ENCODE measurements at regions not wholly inside any gene's neighbourhood (a gene's known extent, or its start where the extent isn't known, plus 50 kb on each side); places are given as distances from the start of the nearest gene placed in this dataset.

- no peak overlapping the region for H3K4me3 ChIP-seq (ENCODE audit: low read depth, low read length)
- TF ChIP-seq, protein P1, sequence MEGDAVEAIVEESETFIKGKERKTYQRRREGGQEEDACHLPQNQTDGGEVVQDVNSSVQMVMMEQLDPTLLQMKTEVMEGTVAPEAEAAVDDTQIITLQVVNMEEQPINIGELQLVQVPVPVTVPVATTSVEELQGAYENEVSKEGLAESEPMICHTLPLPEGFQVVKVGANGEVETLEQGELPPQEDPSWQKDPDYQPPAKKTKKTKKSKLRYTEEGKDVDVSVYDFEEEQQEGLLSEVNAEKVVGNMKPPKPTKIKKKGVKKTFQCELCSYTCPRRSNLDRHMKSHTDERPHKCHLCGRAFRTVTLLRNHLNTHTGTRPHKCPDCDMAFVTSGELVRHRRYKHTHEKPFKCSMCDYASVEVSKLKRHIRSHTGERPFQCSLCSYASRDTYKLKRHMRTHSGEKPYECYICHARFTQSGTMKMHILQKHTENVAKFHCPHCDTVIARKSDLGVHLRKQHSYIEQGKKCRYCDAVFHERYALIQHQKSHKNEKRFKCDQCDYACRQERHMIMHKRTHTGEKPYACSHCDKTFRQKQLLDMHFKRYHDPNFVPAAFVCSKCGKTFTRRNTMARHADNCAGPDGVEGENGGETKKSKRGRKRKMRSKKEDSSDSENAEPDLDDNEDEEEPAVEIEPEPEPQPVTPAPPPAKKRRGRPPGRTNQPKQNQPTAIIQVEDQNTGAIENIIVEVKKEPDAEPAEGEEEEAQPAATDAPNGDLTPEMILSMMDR (IDR thresholded peaks at IDR 0.05; ENCODE audit: low read depth, low read length): no peak
- no peak for TF ChIP-seq POLR2A (IDR thresholded peaks at IDR 0.05; ENCODE audit: extremely low read depth, insufficient read length)
- no peak for TF ChIP-seq MYC (IDR thresholded peaks at IDR 0.05; ENCODE audit: low read depth, low read length)
- TF ChIP-seq MAX (IDR thresholded peaks at IDR 0.05; ENCODE audit: low read depth, low read length): no peak
- no peak for DNase-seq (ENCODE audit: low read depth)
These were observed 98.2 kb downstream of the GGTLC2 start for GRCh38 chr22:22742641-22743040.

DNA sequence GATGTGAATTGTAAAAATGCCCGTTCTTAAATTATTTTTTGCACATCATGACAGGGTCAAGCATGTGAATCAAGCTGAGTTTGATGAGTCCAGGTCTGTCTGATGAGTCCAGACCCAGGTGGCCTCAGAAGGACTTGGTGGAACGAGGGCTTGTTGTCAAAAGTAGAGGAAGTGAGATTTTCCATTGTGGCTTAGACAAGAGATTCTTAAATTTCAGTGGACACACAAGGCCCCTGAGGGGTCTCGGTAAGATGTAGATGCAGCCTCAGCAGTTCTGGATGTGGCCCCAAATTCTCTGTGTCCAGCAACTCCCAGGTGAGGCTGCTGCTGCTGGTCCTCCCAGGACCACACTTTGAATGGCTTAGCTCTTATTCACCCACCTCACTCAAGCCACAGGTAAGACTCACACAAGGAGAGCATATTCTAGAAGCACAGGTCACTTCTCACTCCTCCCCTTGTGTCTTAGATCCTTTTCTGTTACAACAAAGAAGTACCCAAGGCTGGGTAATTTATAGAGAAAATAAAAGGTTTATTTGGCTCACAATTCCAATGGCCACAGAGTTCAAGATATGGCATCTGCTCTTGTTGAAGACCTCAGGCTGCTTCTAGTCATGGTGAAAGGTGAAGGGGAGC lies 98.8 kb downstream of the GGTLC2 start:
- no peak for DNase-seq (ENCODE audit: low read depth)

GRCh38 chr22:22744412-22745224 lies 100.2 kb downstream of the GGTLC2 start:
- TF ChIP-seq MAX (IDR thresholded peaks at IDR 0.05; ENCODE audit: low read depth, low read length) (no peak), MYC (IDR thresholded peaks at IDR 0.05; ENCODE audit: low read depth, low read length) (no peak), POLR2A (IDR thresholded peaks at IDR 0.05; ENCODE audit: extremely low read depth, insufficient read length) (no peak)
- TF ChIP-seq, protein P1 (IDR thresholded peaks at IDR 0.05; ENCODE audit: low read depth, low read length): no peak
- no peak overlapping the region for H3K4me3 ChIP-seq (ENCODE audit: low read depth, low read length)
- DNase-seq (ENCODE audit: low read depth): no peak

More for the DNA sequence above, 98.8 kb downstream of the GGTLC2 start:
- no peak overlapping the region for H3K4me3 ChIP-seq (ENCODE audit: low read depth, low read length)
- TF ChIP-seq MYC (IDR thresholded peaks at IDR 0.05; ENCODE audit: low read depth, low read length) (no peak), MAX (IDR thresholded peaks at IDR 0.05; ENCODE audit: low read depth, low read length) (no peak), POLR2A (IDR thresholded peaks at IDR 0.05; ENCODE audit: extremely low read depth, insufficient read length) (no peak)
- TF ChIP-seq, protein P1 (IDR thresholded peaks at IDR 0.05; ENCODE audit: low read depth, low read length): no peak

- DNase-seq (ENCODE audit: low read depth): peak; percentile 45
- H3K4me3 ChIP-seq (ENCODE audit: low read depth, low read length): no peak overlapping the region
- TF ChIP-seq, protein P1 (IDR thresholded peaks at IDR 0.05; ENCODE audit: low read depth, low read length): peak; percentile 87
- TF ChIP-seq MAX (IDR thresholded peaks at IDR 0.05; ENCODE audit: low read depth, low read length): no peak
- TF ChIP-seq POLR2A (IDR thresholded peaks at IDR 0.05; ENCODE audit: extremely low read depth, insufficient read length): no peak
These were observed 101.0 kb downstream of the GGTLC2 start for GRCh38 chr22:22745225-22746060.

DNA sequence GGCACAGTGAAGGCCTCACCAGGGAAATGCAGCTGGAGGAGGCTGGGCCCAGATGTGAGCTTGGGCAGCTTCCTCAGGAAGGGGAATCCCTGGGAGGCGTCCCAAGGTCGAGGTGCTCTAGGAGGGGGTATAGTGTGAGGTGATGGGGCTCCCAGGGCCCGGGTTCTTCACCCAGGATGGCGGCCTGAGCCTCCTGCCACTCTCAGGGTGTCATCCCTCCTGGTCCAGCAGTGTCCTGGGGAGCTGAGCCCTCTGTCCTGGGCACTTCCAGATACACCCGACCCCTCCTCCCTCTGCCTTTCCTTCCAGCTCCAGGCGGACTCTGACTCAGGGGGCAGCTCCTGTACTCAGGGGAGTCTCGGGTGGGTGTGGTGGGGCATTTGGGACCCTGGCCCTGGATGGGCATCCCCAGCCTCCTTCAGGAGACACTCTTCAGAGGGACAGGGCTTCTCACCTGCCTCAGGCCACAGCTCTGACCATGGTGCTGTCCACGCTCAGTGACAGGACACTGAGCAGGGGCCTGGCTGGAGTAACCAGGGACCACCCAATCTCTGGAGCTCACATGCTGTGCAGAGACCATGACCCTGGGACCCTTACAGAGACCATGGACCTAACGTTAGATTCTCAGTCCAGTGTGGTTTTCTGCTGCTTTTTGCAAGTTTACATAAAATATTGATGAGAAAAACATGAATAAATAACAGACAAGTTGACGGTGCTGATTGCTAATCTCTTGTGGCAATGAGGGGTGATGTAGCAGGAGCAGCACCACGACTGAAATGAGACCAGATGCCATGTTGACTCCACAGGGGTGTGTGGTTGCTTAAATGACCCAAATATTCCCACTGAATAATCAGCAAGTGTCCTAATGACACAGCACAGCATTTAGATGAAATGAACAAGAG lies 101.9 kb downstream of the GGTLC2 start:
- DNase-seq (ENCODE audit: low read depth): no peak
- TF ChIP-seq MAX (IDR thresholded peaks at IDR 0.05; ENCODE audit: low read depth, low read length) (no peak), POLR2A (IDR thresholded peaks at IDR 0.05; ENCODE audit: extremely low read depth, insufficient read length) (no peak), MYC (IDR thresholded peaks at IDR 0.05; ENCODE audit: low read depth, low read length) (no peak)
- TF ChIP-seq, protein P1 (IDR thresholded peaks at IDR 0.05; ENCODE audit: low read depth, low read length): no peak
- H3K4me3 ChIP-seq (ENCODE audit: low read depth, low read length): no peak overlapping the region
